Keratinocyte (primary cell): ENCODE measurements at regions not wholly inside any gene's neighbourhood (a gene's known extent, or its start where the extent isn't known, plus 50 kb on each side); places are given as distances from the start of the nearest gene placed in this dataset.

ENCODE experiments used
- DNase-seq: peaks from one replicate; pipeline ENCODE4 v3.0.0-alpha.2; 2011; ENCODE audit warnings: low read depth, missing footprints, low spot score
- FAIRE-seq: peaks from 2 replicates; lab custom pipeline; 2011; peaks lifted over from hg19 to GRCh38; lab: Jason Lieb, UNC
- H2AFZ ChIP-seq: 2 replicates; pipeline ENCODE4 v1.6.0; 2012; ENCODE audit warnings: low read length, control low read depth, inconsistent platforms; ENCODE audit not compliant: control insufficient read depth
- H3K27ac ChIP-seq: 2 replicates; pipeline ENCODE4 v1.5.1; 2011; ENCODE audit warnings: low read length; ENCODE audit not compliant: control insufficient read depth, insufficient read depth
- H3K27me3 ChIP-seq: 3 replicates; pipeline ENCODE4 v1.6.0; 2011; ENCODE audit warnings: low read length; ENCODE audit not compliant: control insufficient read depth, insufficient read depth; ENCODE audit errors: extremely low read depth
- H3K36me3 ChIP-seq, 2 experiments: 2 replicates in 1 of 2; 3 replicates in 1 of 2; pipeline ENCODE4 v1.5.1; 2011; ENCODE audit warnings: low read length in 2 of 2, mild to moderate bottlenecking in 1 of 2; ENCODE audit not compliant: control insufficient read depth in 2 of 2, insufficient read depth in 2 of 2; ENCODE audit errors: extremely low read depth in 1 of 2
- H3K4me1 ChIP-seq: 3 replicates; pipeline ENCODE4 v1.5.1; 2011; ENCODE audit warnings: low read length; ENCODE audit not compliant: control insufficient read depth, insufficient read depth; ENCODE audit errors: extremely low read depth
- H3K4me2 ChIP-seq: 3 replicates; pipeline ENCODE4 v1.6.0; 2011; ENCODE audit warnings: low read depth, low read length; ENCODE audit not compliant: control insufficient read depth, insufficient read depth; ENCODE audit errors: extremely low read depth
- H3K4me3 ChIP-seq, 3 experiments: fragments of 200-600 bp in 1 of 3; sonication (generic) in 1 of 3; 2 replicates in 2 of 3; 3 replicates in 1 of 3; pipeline ENCODE4 v1.5.1; 2011 to 2016; ENCODE audit warnings: low read length in 3 of 3, mild to moderate bottlenecking in 3 of 3, control low read depth in 2 of 3, inconsistent platforms in 1 of 3, low read depth in 1 of 3, mixed read lengths in 1 of 3, mixed run types in 1 of 3, moderate library complexity in 1 of 3; ENCODE audit not compliant: control insufficient read depth in 2 of 3, insufficient read depth in 2 of 3; ENCODE audit errors: extremely low read depth in 1 of 3
- H3K79me2 ChIP-seq: 2 replicates; pipeline ENCODE4 v1.6.0; 2012; ENCODE audit warnings: low read length; ENCODE audit not compliant: control insufficient read depth, insufficient read depth
- H3K9ac ChIP-seq: 3 replicates; pipeline ENCODE4 v1.6.0; 2011; ENCODE audit warnings: low read length; ENCODE audit not compliant: control insufficient read depth, insufficient read depth; ENCODE audit errors: extremely low read depth
- H3K9me1 ChIP-seq: 3 replicates; pipeline ENCODE4 v1.6.0; 2011; ENCODE audit warnings: low read length; ENCODE audit not compliant: control insufficient read depth, insufficient read depth; ENCODE audit errors: extremely low read depth
- H3K9me3 ChIP-seq: 2 replicates; pipeline ENCODE4 v1.5.1; 2012; ENCODE audit warnings: low read depth, low read length; ENCODE audit not compliant: control insufficient read depth
- H4K20me1 ChIP-seq: 3 replicates; pipeline ENCODE4 v1.6.0; 2011; ENCODE audit warnings: low read length; ENCODE audit not compliant: control insufficient read depth, insufficient read depth; ENCODE audit errors: extremely low read depth
- CTCF ChIP-seq, 3 experiments: IDR thresholded peaks in 1 of 3; conservative IDR thresholded peaks in 1 of 3; optimal IDR thresholded peaks in 1 of 3; 2 replicates in 2 of 3; 3 replicates in 1 of 3; pipeline versions ENCODE3 to v1.5.1; 2011; ENCODE audit warnings: low read length in 3 of 3, mild to moderate bottlenecking in 3 of 3, moderate library complexity in 2 of 3, control low read depth in 1 of 3, inconsistent platforms in 1 of 3; ENCODE audit not compliant: insufficient read depth in 2 of 3; ENCODE audit errors: extremely low read depth in 1 of 3
- EZH2 ChIP-seq: IDR thresholded peaks from one replicate; pipeline ENCODE4 v1.6.1; 2012; ENCODE audit warnings: inconsistent platforms, mild to moderate bottlenecking, low read length, moderate library complexity
- dilution Hi-C: fragments of 300-500 bp; cut with MboI; formaldehyde crosslinking; loops from one replicate; pipeline ENCODE4 v1.7.0; 2020; ENCODE audit warnings: low sequenced_read_pairs; ENCODE audit not compliant: extremely low pct_ligation_motif_present

GRCh38 chr15:27619204-27619603 lies 479.9 kb downstream of the OCA2 start:
- no peaks in the 10 kb centered on the region for H3K27me3 ChIP-seq
- no peaks in the 10 kb centered on the region for H3K79me2 ChIP-seq
- no peaks in the 10 kb centered on the region for H4K20me1 ChIP-seq
- H3K4me1 ChIP-seq: no peaks in the 10 kb centered on the region
- no peak overlapping the region for H2AFZ ChIP-seq
- H3K9ac ChIP-seq: no peak overlapping the region
- no peak overlapping the region for H3K27ac ChIP-seq
- H3K4me2 ChIP-seq: no peak overlapping the region
- no peaks in the 10 kb centered on the region for H3K9me3 ChIP-seq
- dilution Hi-C loops: no loop called here
- FAIRE-seq (no peak), DNase-seq (no peak)
- H3K9me1 ChIP-seq: no peaks in the 10 kb centered on the region
- no peaks in the 10 kb centered on the region for H3K36me3 ChIP-seq
- no peak overlapping the region for H3K4me3 ChIP-seq
- TF ChIP-seq CTCF (optimal IDR thresholded peaks at IDR 0.05 in 1 of 3, IDR thresholded peaks at IDR 0.05 in 1 of 3, conservative IDR thresholded peaks at IDR 0.05 in 1 of 3; ENCODE audit: extremely low read depth in 1 of 3, insufficient read depth in 2 of 3, low read length in 3 of 3) (no peak), EZH2 (no peak)

GRCh38 chr15:27617013-27617412 lies 482.1 kb downstream of the OCA2 start:
- H3K36me3 ChIP-seq: no peaks in the 10 kb centered on the region
- H3K4me2 ChIP-seq: no peak overlapping the region
- no peaks in the 10 kb centered on the region for H4K20me1 ChIP-seq
- H2AFZ ChIP-seq: no peak overlapping the region
- H3K4me1 ChIP-seq: no peaks in the 10 kb centered on the region
- H3K27me3 ChIP-seq: no peaks in the 10 kb centered on the region
- dilution Hi-C loops: no loop called here
- no peaks in the 10 kb centered on the region for H3K9me1 ChIP-seq
- H3K79me2 ChIP-seq: no peaks in the 10 kb centered on the region
- H3K9me3 ChIP-seq: no peaks in the 10 kb centered on the region
- no peak overlapping the region for H3K27ac ChIP-seq
- no peak for TF ChIP-seq EZH2
- TF ChIP-seq CTCF (optimal IDR thresholded peaks at IDR 0.05 in 1 of 3, IDR thresholded peaks at IDR 0.05 in 1 of 3, conservative IDR thresholded peaks at IDR 0.05 in 1 of 3; ENCODE audit: extremely low read depth in 1 of 3, insufficient read depth in 2 of 3, low read length in 3 of 3): no peak
- H3K4me3 ChIP-seq: no peak overlapping the region
- FAIRE-seq (no peak), DNase-seq (no peak)
- no peak overlapping the region for H3K9ac ChIP-seq
